Astrocyte of the spinal cord (primary cell): ENCODE measurements at regions not wholly inside any gene's neighbourhood (a gene's known extent, or its start where the extent isn't known, plus 50 kb on each side); places are given as distances from the start of the nearest gene placed in this dataset.

Experiments
- DNase-seq: peaks from one replicate; pipeline ENCODE4 v3.0.0; 2011; ENCODE audit warnings: low read depth, low spot score
- H3K4me3 ChIP-seq: 2 replicates; pipeline ENCODE4 v1.5.1; 2011; ENCODE audit warnings: low read depth, mild to moderate bottlenecking, low read length, moderate library complexity
- CTCF ChIP-seq: IDR thresholded peaks from 2 replicates; pipeline ENCODE4 v1.5.1; 2012; ENCODE audit warnings: low read depth, mild to moderate bottlenecking, low read length, inconsistent platforms
- in situ Hi-C: cut with HindIII; loops from 2 replicates; pipeline ENCODE4 v1.10.0; 2017; ENCODE audit warnings: low sequenced_read_pairs

- H3K4me3 ChIP-seq: no peak overlapping the region
- DNase-seq: peak; percentile 56
These were observed 659.8 kb upstream of the KLF4 start for GRCh38 chr9:108149326-108149725.

DNA sequence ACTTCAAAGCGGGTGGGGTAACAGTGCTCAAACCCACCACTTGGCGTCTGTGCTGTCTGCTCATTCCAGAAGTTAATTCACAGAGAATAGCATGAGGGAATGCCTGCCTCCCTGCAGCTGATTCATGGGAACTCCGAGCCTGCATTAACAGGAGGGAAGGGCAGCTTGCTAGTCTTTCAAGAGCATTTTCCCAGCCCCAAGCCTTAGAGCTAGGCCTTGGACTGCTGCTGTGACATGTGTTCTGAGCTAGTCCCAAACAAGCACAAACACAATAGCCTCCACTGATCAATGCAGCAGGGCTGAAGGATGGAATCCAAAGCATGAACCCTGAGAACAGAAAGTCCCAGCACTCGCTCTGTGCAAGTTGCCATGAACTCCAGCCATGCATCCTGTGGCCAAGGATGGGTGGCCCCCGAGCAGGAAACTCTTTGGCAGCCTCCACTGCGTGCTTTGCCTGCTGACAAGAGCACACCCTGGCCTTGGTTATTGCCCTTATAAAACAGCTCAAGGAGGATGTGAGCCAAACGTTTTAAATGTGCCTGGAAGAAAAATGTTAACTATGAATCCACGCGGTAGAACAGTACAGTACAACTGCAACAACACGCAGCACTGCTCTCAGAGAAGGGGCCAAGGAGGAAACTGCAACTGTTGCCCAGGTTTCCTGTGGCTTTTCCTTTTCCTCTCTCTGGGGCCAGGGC is 653.1 kb upstream of the KLF4 start:
- peak; percentile 90 for DNase-seq
- H3K4me3 ChIP-seq: no peak overlapping the region
- in situ Hi-C loops: no loop called here
- TF ChIP-seq CTCF: peak; percentile 18

More at GRCh38 chr9:108149326-108149725, 659.8 kb upstream of the KLF4 start:
- in situ Hi-C loops: no loop called here
- TF ChIP-seq CTCF: no peak

DNA sequence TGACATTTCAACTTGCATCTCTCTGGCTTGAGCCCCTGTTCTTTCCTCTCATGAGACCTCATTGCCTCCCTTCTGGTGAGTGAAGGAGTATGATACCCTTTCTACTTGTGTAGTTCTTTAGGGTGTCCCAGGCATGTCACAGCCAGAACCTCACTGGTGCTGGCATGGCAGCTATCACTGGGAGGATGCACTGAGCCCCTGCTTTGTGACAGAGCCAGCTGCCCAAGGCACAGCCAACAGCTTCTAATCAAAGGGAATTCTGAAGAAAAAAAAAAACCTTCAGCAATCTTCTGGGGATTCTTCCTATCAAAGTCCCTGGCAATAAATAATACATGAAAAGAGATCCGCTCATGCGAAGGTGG is 652.6 kb upstream of the KLF4 start:
- no peak for TF ChIP-seq CTCF
- DNase-seq: no peak
- H3K4me3 ChIP-seq: no peak overlapping the region
- in situ Hi-C loops: no loop called here

DNA sequence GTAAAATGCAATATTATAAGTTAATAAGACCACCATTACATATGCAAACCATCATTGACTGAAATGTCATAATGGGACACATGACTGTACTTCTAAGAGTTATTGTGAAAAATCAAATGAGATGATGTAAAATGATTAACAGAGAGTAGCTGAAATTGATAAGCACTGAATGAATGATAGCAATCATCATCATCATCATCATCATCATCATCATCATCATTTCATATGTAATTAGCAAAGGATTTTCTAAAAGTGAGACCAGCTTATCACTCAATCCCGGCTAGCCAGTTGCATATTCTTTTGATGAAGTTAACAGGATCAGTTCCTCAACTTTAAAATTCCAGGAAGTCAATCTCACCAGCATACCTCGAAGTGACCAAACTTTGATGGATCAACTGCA is 650.3 kb upstream of the KLF4 start:
- DNase-seq: no peak
- H3K4me3 ChIP-seq: no peak overlapping the region
- in situ Hi-C loops: no loop called here
- TF ChIP-seq CTCF: no peak

DNA sequence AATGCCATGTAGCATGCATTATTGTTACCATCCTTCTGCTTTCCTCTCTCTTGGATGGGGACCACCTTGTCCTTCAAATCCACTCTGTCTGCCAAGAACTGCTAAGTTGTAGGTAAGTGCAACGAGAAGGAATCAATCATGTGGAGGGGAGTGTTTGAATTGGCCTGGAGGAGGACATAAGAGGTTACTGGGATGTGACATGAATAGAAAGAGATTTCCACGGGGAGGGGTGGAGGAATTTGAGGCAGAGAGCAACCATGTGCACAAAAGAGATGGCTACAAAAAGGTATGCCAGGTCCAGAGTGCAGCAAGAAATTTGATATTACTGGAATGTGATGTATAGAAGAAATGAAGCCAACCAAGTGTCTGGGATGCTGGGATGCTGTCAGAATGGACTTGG is 648.9 kb upstream of the KLF4 start:
- no peak for DNase-seq
- no peak for TF ChIP-seq CTCF
- H3K4me3 ChIP-seq: no peak overlapping the region
- in situ Hi-C loops: no loop called here

- H3K4me3 ChIP-seq: no peak overlapping the region
- in situ Hi-C loops: no loop called here
- no peak for DNase-seq
- TF ChIP-seq CTCF: no peak
These were observed 647.1 kb upstream of the KLF4 start for GRCh38 chr9:108136656-108137055.
